HEK293T (cell line): ENCODE measurements at regions not wholly inside any gene's neighbourhood (a gene's known extent, or its start where the extent isn't known, plus 50 kb on each side); places are given as distances from the start of the nearest gene placed in this dataset.

Source experiments
- CTCF ChIA-PET: fragments of 350-600 bp; formaldehyde crosslinking; extraction: SDS; loops from one replicate; lab custom pipeline; 2021; ENCODE audit warnings: antibody characterized with exemption, inconsistent platforms; lab: Yijun Ruan, JAX
- POLR2A ChIA-PET: fragments of 350-600 bp; formaldehyde crosslinking; extraction: SDS; loops from one replicate; lab custom pipeline; 2020; ENCODE audit warnings: antibody characterized with exemption, inconsistent platforms; lab: Yijun Ruan, JAX
- DNase-seq: peaks from one replicate; pipeline ENCODE4 v3.0.0; 2012; ENCODE audit warnings: mixed read lengths; ENCODE audit errors: extremely low spot score
- ARNT ChIP-seq: fragments of 450-650 bp; IDR thresholded peaks from 2 replicates; pipeline ENCODE4 v1.6.1; 2017; ENCODE audit warnings: mild to moderate bottlenecking
- BHLHE40 ChIP-seq: fragments of 450-650 bp; IDR thresholded peaks from 2 replicates; pipeline ENCODE4 v1.6.1; 2016; ENCODE audit warnings: mild to moderate bottlenecking, moderate library complexity, borderline replicate concordance
- CTBP1 ChIP-seq: fragments of 450-650 bp; IDR thresholded peaks from 2 replicates; pipeline ENCODE4 v1.6.1; 2016; ENCODE audit warnings: borderline replicate concordance
- ELF4 ChIP-seq: fragments of 450-650 bp; IDR thresholded peaks from 2 replicates; pipeline ENCODE4 v1.6.1; 2017; ENCODE audit warnings: antibody characterized with exemption
- FOXA1 ChIP-seq: fragments of 450-650 bp; IDR thresholded peaks from 2 replicates; pipeline ENCODE4 v1.6.1; 2016; ENCODE audit warnings: mild to moderate bottlenecking
- FOXK2 ChIP-seq: fragments of 450-650 bp; IDR thresholded peaks from 2 replicates; pipeline ENCODE4 v1.6.1; 2016; ENCODE audit warnings: mild to moderate bottlenecking
- FOXM1 ChIP-seq: fragments of 450-650 bp; IDR thresholded peaks from 2 replicates; pipeline ENCODE4 v1.6.1; 2017; ENCODE audit warnings: mild to moderate bottlenecking, borderline replicate concordance
- HDGF ChIP-seq: fragments of 450-650 bp; IDR thresholded peaks from 2 replicates; pipeline ENCODE4 v1.6.1; 2017; ENCODE audit warnings: antibody characterized with exemption, borderline replicate concordance
- L3MBTL2 ChIP-seq: fragments of 450-650 bp; conservative IDR thresholded peaks from 2 replicates; pipeline ENCODE4 v1.6.1; 2016; ENCODE audit warnings: mild to moderate bottlenecking
- LEF1 ChIP-seq: fragments of 450-650 bp; IDR thresholded peaks from 2 replicates; pipeline ENCODE4 v1.6.1; 2017; ENCODE audit warnings: mild to moderate bottlenecking, borderline replicate concordance
- NFRKB ChIP-seq: fragments of 450-650 bp; IDR thresholded peaks from 2 replicates; pipeline ENCODE4 v1.6.1; 2016; ENCODE audit warnings: mild to moderate bottlenecking, moderate library complexity
- PKNOX1 ChIP-seq: fragments of 450-650 bp; IDR thresholded peaks from 2 replicates; pipeline ENCODE4 v1.6.1; 2016
- SP1 ChIP-seq: fragments of 450-650 bp; IDR thresholded peaks from 2 replicates; pipeline ENCODE4 v1.6.1; 2017
- SUZ12 ChIP-seq: fragments of 450-650 bp; IDR thresholded peaks from 2 replicates; pipeline ENCODE4 v1.6.1; 2016; ENCODE audit warnings: mild to moderate bottlenecking
- TARDBP ChIP-seq: fragments of 450-650 bp; IDR thresholded peaks from 2 replicates; pipeline ENCODE4 v1.6.1; 2016
- ZNF384 ChIP-seq: fragments of 450-650 bp; IDR thresholded peaks from 2 replicates; pipeline ENCODE4 v1.6.1; 2016

GRCh38 chr3:128554465-128555097 lies 61.6 kb upstream of the GATA2 start:
- DNase-seq = no peak
- CTCF ChIA-PET = interaction anchor here (0.8 kb wide), 1 partner anchor 63 kb away, joined by 3 read pairs; no protein-coding TSS in a partner anchor
- TF ChIP-seq SUZ12 (no peak), PKNOX1 (no peak), FOXA1 (no peak), FOXK2 (no peak), SP1 (no peak), NFRKB (no peak), ELF4 (no peak), TARDBP (no peak), FOXM1 (no peak)
- POLR2A ChIA-PET = no interaction called here

GRCh38 chr3:128554100-128554464 lies 61.1 kb upstream of the GATA2 start:
- no peak for TF ChIP-seq ZNF384
- no peak for TF ChIP-seq L3MBTL2
- no peak for TF ChIP-seq LEF1
- no peak for TF ChIP-seq FOXM1
- no peak for TF ChIP-seq BHLHE40
- no peak for TF ChIP-seq FOXK2
- CTCF ChIA-PET = interaction anchor here (0.8 kb wide), 1 partner anchor 63 kb away, joined by 3 read pairs; no protein-coding TSS in a partner anchor
- POLR2A ChIA-PET = no interaction called here
- DNase-seq = no peak

GRCh38 chr3:128553560-128553959 lies 60.6 kb upstream of the GATA2 start:
- no peak for DNase-seq
- ChIA-PET CTCF (interaction anchor here (0.8 kb wide), 1 partner anchor 64 kb away, joined by 3 read pairs; no protein-coding TSS in a partner anchor), POLR2A (no interaction called here)
- no peak for TF ChIP-seq L3MBTL2
- no peak for TF ChIP-seq NFRKB
- no peak for TF ChIP-seq SP1
- TF ChIP-seq HDGF = no peak
- TF ChIP-seq ELF4 = no peak
- TF ChIP-seq FOXK2 = no peak
- no peak for TF ChIP-seq ZNF384
- no peak for TF ChIP-seq LEF1
- no peak for TF ChIP-seq ARNT
- TF ChIP-seq TARDBP = no peak
- TF ChIP-seq FOXA1 = no peak
- no peak for TF ChIP-seq PKNOX1
- TF ChIP-seq CTBP1 = no peak
- TF ChIP-seq FOXM1 = no peak
- TF ChIP-seq SUZ12 = no peak
- no peak for TF ChIP-seq BHLHE40

GRCh38 chr3:128551867-128552266 lies 58.9 kb upstream of the GATA2 start:
- CTCF ChIA-PET = no interaction called here
- POLR2A ChIA-PET = no interaction called here
- DNase-seq = no peak
- TF ChIP-seq TARDBP (no peak), L3MBTL2 (no peak), PKNOX1 (no peak), BHLHE40 (no peak), SUZ12 (no peak), HDGF (no peak), ARNT (no peak), ELF4 (no peak), CTBP1 (no peak), LEF1 (no peak), FOXA1 (no peak), SP1 (no peak), ZNF384 (no peak), NFRKB (no peak), FOXM1 (no peak), FOXK2 (no peak)

- TF ChIP-seq FOXM1 (no peak), L3MBTL2 (no peak), CTBP1 (no peak), FOXK2 (no peak), SP1 (no peak), LEF1 (no peak)
- ChIA-PET POLR2A (no interaction called here), CTCF (no interaction called here)
- DNase-seq = no peak
Observed at GRCh38 chr3:128551451-128551850, 58.5 kb upstream of the GATA2 start.

- ChIA-PET CTCF (no interaction called here), POLR2A (no interaction called here)
- DNase-seq = no peak
- TF ChIP-seq SP1 (no peak), FOXK2 (no peak), FOXM1 (no peak), PKNOX1 (no peak), CTBP1 (no peak), BHLHE40 (no peak), TARDBP (no peak), HDGF (no peak), ELF4 (no peak), LEF1 (no peak), FOXA1 (no peak), NFRKB (no peak), SUZ12 (no peak), ARNT (no peak), ZNF384 (no peak), L3MBTL2 (no peak)
Observed at GRCh38 chr3:128550471-128551126, 57.6 kb upstream of the GATA2 start.
